GM12878 (cell line): ENCODE measurements at regions not wholly inside any gene's neighbourhood (a gene's known extent, or its start where the extent isn't known, plus 50 kb on each side); places are given as distances from the start of the nearest gene placed in this dataset.

Experiments used
- ATAC-seq: fragments of 200-7000 bp; cut with Tn5 transposase; 3 replicates; pipeline ENCODE4 v1.9.1; 2020; ENCODE audit warnings: mild to moderate bottlenecking, moderate library complexity
- BruUV-seq: library from RNA; stranded (reverse); fragments of 400-500 nt; replicated peaks from 2 replicates; lab custom pipeline; 2021; lab: Mats Ljungman, UMichigan
- CTCF ChIA-PET: fragments of 300-600 bp; sonication (Branson Sonifier 250); formaldehyde crosslinking; extraction: SDS; loops from one replicate; lab custom pipeline; 2021; ENCODE audit warnings: inconsistent platforms; lab: Yijun Ruan, JAX
- POLR2A ChIA-PET: fragments of 350-600 bp; formaldehyde crosslinking; extraction: SDS; loops from one replicate; lab custom pipeline; 2021; ENCODE audit warnings: inconsistent platforms; lab: Charles Lee
- RAD21 ChIA-PET: fragments of 300-600 bp; sonication (Branson Sonifier 250); formaldehyde crosslinking; loops from one replicate; lab custom pipeline; 2023; ENCODE audit warnings: antibody characterized with exemption; ENCODE audit not compliant: unreplicated experiment; lab: Charles Lee
- SMC1A ChIA-PET: fragments of 300-600 bp; sonication (Branson Sonifier 250); formaldehyde crosslinking; loops from one replicate; lab custom pipeline; 2023; ENCODE audit not compliant: unreplicated experiment, uncharacterized antibody; lab: Charles Lee
- DNase-seq: peaks from one replicate; pipeline ENCODE4 v3.0.0-alpha.2; 2011; ENCODE audit warnings: low read depth, low spot score
- FAIRE-seq: peaks from 3 replicates; lab custom pipeline; 2011; peaks lifted over from hg19 to GRCh38; lab: Jason Lieb, UNC
- H2AFZ ChIP-seq: 2 replicates; pipeline ENCODE4 v1.6.0; 2011; ENCODE audit warnings: low read depth, low read length, control low read depth; ENCODE audit not compliant: control insufficient read depth
- H3K27ac ChIP-seq: 2 replicates; pipeline ENCODE4 v1.5.1; 2011; ENCODE audit warnings: control low read depth; ENCODE audit not compliant: control insufficient read depth, insufficient read depth
- H3K27me3 ChIP-seq, 2 experiments: replicated peaks in 1 of 2; 2 replicates each; pipeline versions ENCODE4 v1.6.0 to v1.6.1; 2011; ENCODE audit warnings: low read length in 1 of 2; ENCODE audit not compliant: control insufficient read depth in 2 of 2, insufficient read depth in 2 of 2
- H3K36me3 ChIP-seq, 2 experiments: 2 replicates each; pipeline ENCODE4 v1.5.1; 2011; ENCODE audit warnings: low read length in 1 of 2; ENCODE audit not compliant: control insufficient read depth in 2 of 2, insufficient read depth in 2 of 2
- H3K4me1 ChIP-seq: 2 replicates; pipeline ENCODE4 v1.6.1; 2011; ENCODE audit warnings: mild to moderate bottlenecking, low read length, moderate library complexity, mixed read lengths; ENCODE audit not compliant: control insufficient read depth, insufficient read depth
- H3K4me2 ChIP-seq: 2 replicates; pipeline ENCODE4 v1.6.0; 2011; ENCODE audit warnings: control low read depth; ENCODE audit not compliant: control insufficient read depth, insufficient read depth
- H3K4me3 ChIP-seq: fragments of 200-600 bp; sonication (generic); 2 replicates; pipeline ENCODE4 v1.5.1; 2016
- H3K79me2 ChIP-seq: 2 replicates; pipeline ENCODE4 v1.6.0; 2011; ENCODE audit warnings: low read length; ENCODE audit not compliant: control insufficient read depth, insufficient read depth
- H3K9ac ChIP-seq: 2 replicates; pipeline ENCODE4 v1.8.0; 2011; ENCODE audit warnings: low read length, control low read depth, mixed read lengths; ENCODE audit not compliant: control insufficient read depth, insufficient read depth
- H3K9me3 ChIP-seq: replicated peaks from 3 replicates; pipeline ENCODE4 v1.5.1; 2011; ENCODE audit warnings: mild to moderate bottlenecking, low read length; ENCODE audit not compliant: control insufficient read depth, insufficient read depth
- H4K20me1 ChIP-seq: 2 replicates; pipeline ENCODE4 v1.6.0; 2011; ENCODE audit not compliant: control insufficient read depth, insufficient read depth
- BRCA1 ChIP-seq: IDR thresholded peaks from 2 replicates; pipeline ENCODE4 v1.6.1; 2011; ENCODE audit warnings: low read depth, low read length, improper control_type of control experiment
- EED ChIP-seq: sonication (generic); IDR thresholded peaks from 2 replicates; pipeline ENCODE4 v1.6.1; 2016; ENCODE audit warnings: antibody characterized with exemption, low read depth
- EP300 ChIP-seq, 2 experiments: fragments of 150-350 bp in 1 of 2; IDR thresholded peaks; 2 replicates each; pipeline ENCODE4 v1.6.1; 2011 to 2012; ENCODE audit warnings: low read depth in 2 of 2, low read length in 2 of 2, borderline replicate concordance in 1 of 2, improper control_type of control experiment in 1 of 2, inconsistent platforms in 1 of 2; ENCODE audit not compliant: control insufficient read depth in 1 of 2
- HDGF ChIP-seq: fragments of 450-650 bp; IDR thresholded peaks from 2 replicates; pipeline ENCODE4 v1.6.1; 2016; ENCODE audit warnings: antibody characterized with exemption
- NR2C1 ChIP-seq: fragments of 450-650 bp; IDR thresholded peaks from 2 replicates; pipeline ENCODE4 v1.6.1; 2017; ENCODE audit warnings: antibody characterized with exemption, mild to moderate bottlenecking, moderate library complexity
- POLR2AphosphoS5 ChIP-seq: IDR thresholded peaks from 2 replicates; pipeline ENCODE4 v1.6.1; 2011; ENCODE audit warnings: mild to moderate bottlenecking, low read length, inconsistent platforms
- SPI1 ChIP-seq: IDR thresholded peaks from 2 replicates; pipeline ENCODE4 v1.6.1; 2011; ENCODE audit warnings: low read depth, mild to moderate bottlenecking, low read length, moderate library complexity, borderline replicate concordance; ENCODE audit not compliant: insufficient read depth
- STAT1 ChIP-seq: fragments of 450-650 bp; conservative IDR thresholded peaks from 2 replicates; pipeline ENCODE4 v1.6.1; 2014; ENCODE audit warnings: antibody characterized with exemption, mild to moderate bottlenecking
- WGBS: methylation state at CpG from one replicate; pipeline ENCODE4 v1.1.6; 2016; ENCODE audit warnings: low lambda C conversion rate; ENCODE audit not compliant: insufficient replicate concordance, insufficient coverage; ENCODE audit errors: missing lambda C conversion rate; 5-methylcytosine and 5-hydroxymethylcytosine counted together
- in situ Hi-C: fragments of 300-500 bp; cut with MboI; formaldehyde crosslinking; loops from 9 replicates; pipeline ENCODE4 v1.14.3; 2018; ENCODE audit warnings: mixed read lengths
- intact Hi-C: fragments of 100-400 bp; cut with micrococcal nuclease; formaldehyde crosslinking; loops from one replicate; pipeline ENCODE4 v1.14.2; 2022; ENCODE audit not compliant: unreplicated experiment
- TF ChIP-seq, protein P1 (sequence below): fragments of 450-650 bp; IDR thresholded peaks from 2 replicates; pipeline ENCODE4 v1.6.1; 2016; ENCODE audit warnings: mild to moderate bottlenecking, moderate library complexity, borderline replicate concordance

DNA sequence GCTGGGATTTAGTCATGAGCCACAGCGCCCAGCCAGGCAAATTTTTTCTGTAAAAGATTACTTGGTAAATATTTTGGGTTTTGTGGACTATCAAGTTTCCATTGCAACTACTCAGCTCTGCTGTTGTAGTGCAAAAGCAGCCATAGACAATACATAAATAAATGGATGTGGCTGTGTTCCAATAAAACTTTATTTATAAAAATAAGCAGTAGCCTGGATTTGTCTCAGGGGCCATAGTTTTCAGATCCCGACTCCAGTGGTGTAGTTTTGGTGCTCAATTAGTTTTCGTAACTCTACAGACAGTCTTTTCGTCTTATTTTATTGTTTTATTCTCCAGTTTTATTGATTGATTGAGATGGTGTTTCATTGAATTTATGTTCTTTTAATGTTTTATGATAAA is 80.1 kb upstream of the IVNS1ABP start:
- CTCF ChIA-PET: interaction anchor here (0.6 kb wide), 1 partner anchor 33 kb away, joined by 3 read pairs; no protein-coding TSS in a partner anchor
- TF ChIP-seq, protein P1, sequence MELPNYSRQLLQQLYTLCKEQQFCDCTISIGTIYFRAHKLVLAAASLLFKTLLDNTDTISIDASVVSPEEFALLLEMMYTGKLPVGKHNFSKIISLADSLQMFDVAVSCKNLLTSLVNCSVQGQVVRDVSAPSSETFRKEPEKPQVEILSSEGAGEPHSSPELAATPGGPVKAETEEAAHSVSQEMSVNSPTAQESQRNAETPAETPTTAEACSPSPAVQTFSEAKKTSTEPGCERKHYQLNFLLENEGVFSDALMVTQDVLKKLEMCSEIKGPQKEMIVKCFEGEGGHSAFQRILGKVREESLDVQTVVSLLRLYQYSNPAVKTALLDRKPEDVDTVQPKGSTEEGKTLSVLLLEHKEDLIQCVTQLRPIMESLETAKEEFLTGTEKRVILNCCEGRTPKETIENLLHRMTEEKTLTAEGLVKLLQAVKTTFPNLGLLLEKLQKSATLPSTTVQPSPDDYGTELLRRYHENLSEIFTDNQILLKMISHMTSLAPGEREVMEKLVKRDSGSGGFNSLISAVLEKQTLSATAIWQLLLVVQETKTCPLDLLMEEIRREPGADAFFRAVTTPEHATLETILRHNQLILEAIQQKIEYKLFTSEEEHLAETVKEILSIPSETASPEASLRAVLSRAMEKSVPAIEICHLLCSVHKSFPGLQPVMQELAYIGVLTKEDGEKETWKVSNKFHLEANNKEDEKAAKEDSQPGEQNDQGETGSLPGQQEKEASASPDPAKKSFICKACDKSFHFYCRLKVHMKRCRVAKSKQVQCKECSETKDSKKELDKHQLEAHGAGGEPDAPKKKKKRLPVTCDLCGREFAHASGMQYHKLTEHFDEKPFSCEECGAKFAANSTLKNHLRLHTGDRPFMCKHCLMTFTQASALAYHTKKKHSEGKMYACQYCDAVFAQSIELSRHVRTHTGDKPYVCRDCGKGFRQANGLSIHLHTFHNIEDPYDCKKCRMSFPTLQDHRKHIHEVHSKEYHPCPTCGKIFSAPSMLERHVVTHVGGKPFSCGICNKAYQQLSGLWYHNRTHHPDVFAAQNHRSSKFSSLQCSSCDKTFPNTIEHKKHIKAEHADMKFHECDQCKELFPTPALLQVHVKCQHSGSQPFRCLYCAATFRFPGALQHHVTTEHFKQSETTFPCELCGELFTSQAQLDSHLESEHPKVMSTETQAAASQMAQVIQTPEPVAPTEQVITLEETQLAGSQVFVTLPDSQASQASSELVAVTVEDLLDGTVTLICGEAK: peak; percentile 62
- TF ChIP-seq BRCA1: no peak
- TF ChIP-seq EED: no peak
- TF ChIP-seq POLR2AphosphoS5: no peak
- no peak for TF ChIP-seq SPI1
- no peak for TF ChIP-seq HDGF
- no peak for TF ChIP-seq NR2C1
- TF ChIP-seq STAT1: no peak
- TF ChIP-seq EP300 (IDR thresholded peaks at IDR 0.05; ENCODE audit: borderline replicate concordance in 1 of 2, control insufficient read depth in 1 of 2, low read depth in 2 of 2, low read length in 2 of 2): no peak
- ATAC-seq (no peak), FAIRE-seq (no peak), DNase-seq (no peak)
- H3K9me3 ChIP-seq: no peaks in the 10 kb centered on the region; the same call in 2 of the 3 replicates
- no peaks in the 10 kb centered on the region for H3K36me3 ChIP-seq
- RAD21 ChIA-PET: no interaction called here
- no peaks in the 10 kb centered on the region for H3K79me2 ChIP-seq
- H3K9ac ChIP-seq: no peak overlapping the region
- no TSS peak for BruUV-seq
- H4K20me1 ChIP-seq: no peaks in the 10 kb centered on the region
- intact Hi-C loops (no loop called here), in situ Hi-C loops (no loop called here)
- H3K27ac ChIP-seq: no peak overlapping the region
- POLR2A ChIA-PET: no interaction called here
- no peak overlapping the region for H3K4me3 ChIP-seq
- 79% methylated on average over 4 of the region's 4 CpGs for WGBS
- SMC1A ChIA-PET: interaction anchor here (0.6 kb wide), 1 partner anchor 196 kb away, joined by 3 read pairs; no protein-coding TSS in a partner anchor
- H3K4me1 ChIP-seq: no peaks in the 10 kb centered on the region
- no peak overlapping the region for H2AFZ ChIP-seq
- no peaks in the 10 kb centered on the region for H3K27me3 ChIP-seq
- no peak overlapping the region for H3K4me2 ChIP-seq
